SJSA1 (cell line): ENCODE measurements at regions not wholly inside any gene's neighbourhood (a gene's known extent, or its start where the extent isn't known, plus 50 kb on each side); places are given as distances from the start of the nearest gene placed in this dataset.

Source experiments
- DNase-seq, 2 experiments: peaks; one replicate each; pipeline ENCODE4 v3.0.0-alpha.2; 2015 to 2020; ENCODE audit warnings: low spot score in 2 of 2, low read depth in 1 of 2
- H3K27ac ChIP-seq: fragments of 250-450 bp; sonication (Bioruptor Pico); 2 replicates; pipeline ENCODE4 v1.5.1; 2020; ENCODE audit warnings: mild to moderate bottlenecking, moderate library complexity
- H3K27me3 ChIP-seq: fragments of 250-450 bp; sonication (Bioruptor Pico); replicated peaks from 2 replicates; pipeline ENCODE4 v1.5.1; 2020; ENCODE audit warnings: mild to moderate bottlenecking, moderate library complexity
- H3K36me3 ChIP-seq: fragments of 250-450 bp; sonication (Bioruptor Pico); 2 replicates; pipeline ENCODE4 v1.5.1; 2020; ENCODE audit warnings: mild to moderate bottlenecking
- H3K4me1 ChIP-seq: fragments of 250-450 bp; sonication (Bioruptor Pico); replicated peaks from 2 replicates; pipeline ENCODE4 v1.6.1; 2021; ENCODE audit warnings: mild to moderate bottlenecking
- H3K4me3 ChIP-seq: fragments of 250-450 bp; sonication (Bioruptor Pico); 2 replicates; pipeline ENCODE4 v1.5.1; 2020; ENCODE audit warnings: mild to moderate bottlenecking
- H3K9me3 ChIP-seq: fragments of 250-450 bp; sonication (Bioruptor Pico); replicated peaks from 2 replicates; pipeline ENCODE4 v1.5.1; 2020; ENCODE audit warnings: mild to moderate bottlenecking

DNA sequence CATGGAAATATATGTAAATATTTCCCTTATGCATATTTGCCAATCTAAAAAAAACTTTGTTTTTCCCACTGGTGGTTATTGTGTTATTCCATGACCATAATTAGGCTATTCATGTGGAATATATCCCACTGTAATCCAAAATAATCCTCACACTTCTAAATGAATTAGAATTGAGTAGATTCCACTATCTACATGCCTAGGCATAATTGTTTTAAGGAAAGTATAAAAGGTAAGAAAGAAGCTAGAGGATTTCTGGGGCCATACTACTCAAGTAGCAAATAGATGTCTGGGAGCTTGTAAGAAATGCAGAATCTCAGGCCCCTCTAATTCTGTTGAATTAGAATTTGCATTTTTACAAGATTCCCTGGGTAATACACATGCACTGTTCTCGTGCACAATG is 83.5 kb upstream of the RRP15 start:
- Histone ChIP-seq H3K36me3 (no peaks in the 10 kb centered on the region), H3K9me3 (no peaks in the 10 kb centered on the region), H3K4me1 (no peaks in the 10 kb centered on the region), H3K27me3 (peaks cover 11% of the 10 kb centered on the region), H3K27ac (no peak overlapping the region), H3K4me3 (no peak overlapping the region)
- no peak for DNase-seq

GRCh38 chr1:218205721-218206120 is 79.4 kb upstream of the RRP15 start:
- Histone ChIP-seq H3K27ac (no peak overlapping the region), H3K4me3 (no peak overlapping the region), H3K9me3 (no peaks in the 10 kb centered on the region), H3K36me3 (no peaks in the 10 kb centered on the region), H3K27me3 (peaks cover 7% of the 10 kb centered on the region), H3K4me1 (peaks cover 22% of the 10 kb centered on the region)
- DNase-seq: no peak

- peaks cover 32% of the 10 kb centered on the region for H3K4me1 ChIP-seq
- no peak overlapping the region for H3K4me3 ChIP-seq
- no peaks in the 10 kb centered on the region for H3K36me3 ChIP-seq
- no peak overlapping the region for H3K27ac ChIP-seq
- no peaks in the 10 kb centered on the region for H3K27me3 ChIP-seq
- no peaks in the 10 kb centered on the region for H3K9me3 ChIP-seq
- no peak for DNase-seq
Observed at GRCh38 chr1:218207194-218207593, 77.9 kb upstream of the RRP15 start.

DNA sequence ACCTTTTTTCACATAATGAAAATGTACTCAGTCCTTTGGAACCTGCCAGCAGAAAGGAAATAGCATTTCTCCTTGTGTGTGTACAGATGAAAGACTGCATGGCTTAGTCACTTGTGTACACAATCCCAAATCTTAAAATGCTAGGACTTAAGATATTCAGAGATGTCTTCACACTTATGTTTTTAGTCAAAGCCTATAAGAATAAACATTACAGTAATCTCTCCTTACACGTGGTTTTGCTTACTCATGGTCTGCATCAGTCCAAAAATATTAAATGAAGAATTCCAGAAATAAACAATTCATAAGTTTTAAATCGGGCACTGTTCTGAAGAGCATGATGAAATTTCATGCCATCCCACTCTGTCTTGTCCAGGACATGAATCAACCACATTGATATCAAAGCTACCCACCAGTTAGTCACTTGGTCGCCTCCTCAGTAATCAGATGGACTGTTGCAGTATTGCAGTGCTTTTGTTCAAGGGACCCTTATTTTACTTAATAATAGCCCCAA is 75.7 kb upstream of the RRP15 start:
- peaks cover 32% of the 10 kb centered on the region for H3K4me1 ChIP-seq
- no peaks in the 10 kb centered on the region for H3K36me3 ChIP-seq
- peak; percentile 62 to 82 for DNase-seq
- no peak overlapping the region for H3K4me3 ChIP-seq
- H3K27me3 ChIP-seq: no peaks in the 10 kb centered on the region
- H3K27ac ChIP-seq: peak overlapping the region; percentile 72
- no peaks in the 10 kb centered on the region for H3K9me3 ChIP-seq

DNA sequence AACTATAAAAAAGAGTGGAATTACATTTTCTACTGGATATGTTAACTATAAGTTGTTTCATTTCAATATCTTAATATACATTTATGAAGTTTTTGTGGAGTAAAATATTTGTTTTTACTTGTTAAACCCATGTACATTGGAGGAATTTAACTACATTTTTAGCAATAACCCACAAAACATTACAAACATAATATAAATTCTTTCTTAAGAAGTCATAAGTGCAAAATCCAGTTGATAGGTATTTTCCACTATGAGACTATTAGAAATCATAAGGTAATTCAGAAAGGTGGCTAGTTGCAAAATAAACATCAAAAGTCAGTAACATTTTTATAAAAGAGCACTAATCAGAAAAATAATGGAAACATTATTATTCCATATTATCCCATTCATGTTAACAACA is 73.9 kb upstream of the RRP15 start:
- Histone ChIP-seq H3K27me3 (no peaks in the 10 kb centered on the region), H3K4me3 (no peak overlapping the region), H3K4me1 (peaks cover 32% of the 10 kb centered on the region), H3K36me3 (no peaks in the 10 kb centered on the region), H3K27ac (peak overlapping the region; percentile 72), H3K9me3 (no peaks in the 10 kb centered on the region)
- DNase-seq: peak in 1 of 2 experiments; percentile 14

- no peak overlapping the region for H3K4me3 ChIP-seq
- 0 out of 2 replicates have a peak, but pooled peaks cover 3% of the 10 kb centered on the region for H3K9me3 ChIP-seq
- peaks cover 22% of the 10 kb centered on the region for H3K27me3 ChIP-seq
- H3K27ac ChIP-seq: no peak overlapping the region
- no peaks in the 10 kb centered on the region for H3K4me1 ChIP-seq
- DNase-seq: no peak
- H3K36me3 ChIP-seq: no peaks in the 10 kb centered on the region
Observed at GRCh38 chr1:218217040-218217439, 68.1 kb upstream of the RRP15 start.

GRCh38 chr1:218219460-218219859 is 65.6 kb upstream of the RRP15 start:
- DNase-seq: no peak
- H3K4me1 ChIP-seq: no peaks in the 10 kb centered on the region
- 0 out of 2 replicates have a peak, but pooled peaks cover 3% of the 10 kb centered on the region for H3K9me3 ChIP-seq
- no peak overlapping the region for H3K27ac ChIP-seq
- H3K4me3 ChIP-seq: no peak overlapping the region
- no peaks in the 10 kb centered on the region for H3K36me3 ChIP-seq
- H3K27me3 ChIP-seq: peaks cover 22% of the 10 kb centered on the region

- Histone ChIP-seq H3K4me3 (no peak overlapping the region), H3K4me1 (no peaks in the 10 kb centered on the region), H3K9me3 (0 out of 2 replicates have a peak, but pooled peaks cover 3% of the 10 kb centered on the region), H3K27me3 (peaks cover 25% of the 10 kb centered on the region), H3K27ac (no peak overlapping the region), H3K36me3 (no peaks in the 10 kb centered on the region)
- DNase-seq: no peak
Observed at GRCh38 chr1:218224101-218224500, 61.0 kb upstream of the RRP15 start.

- no peak for DNase-seq
- no peak overlapping the region for H3K4me3 ChIP-seq
- H3K27me3 ChIP-seq: peaks cover 15% of the 10 kb centered on the region
- H3K4me1 ChIP-seq: no peaks in the 10 kb centered on the region
- H3K9me3 ChIP-seq: no peaks in the 10 kb centered on the region
- H3K36me3 ChIP-seq: no peaks in the 10 kb centered on the region
- H3K27ac ChIP-seq: no peak overlapping the region
Observed at GRCh38 chr1:218226005-218226404, 59.1 kb upstream of the RRP15 start.
